ENCODE measurements at regions not wholly inside any gene's neighbourhood (a gene's known extent, or its start where the extent isn't known, plus 50 kb on each side); places are given as distances from the start of the nearest gene placed in this dataset.

DNA sequence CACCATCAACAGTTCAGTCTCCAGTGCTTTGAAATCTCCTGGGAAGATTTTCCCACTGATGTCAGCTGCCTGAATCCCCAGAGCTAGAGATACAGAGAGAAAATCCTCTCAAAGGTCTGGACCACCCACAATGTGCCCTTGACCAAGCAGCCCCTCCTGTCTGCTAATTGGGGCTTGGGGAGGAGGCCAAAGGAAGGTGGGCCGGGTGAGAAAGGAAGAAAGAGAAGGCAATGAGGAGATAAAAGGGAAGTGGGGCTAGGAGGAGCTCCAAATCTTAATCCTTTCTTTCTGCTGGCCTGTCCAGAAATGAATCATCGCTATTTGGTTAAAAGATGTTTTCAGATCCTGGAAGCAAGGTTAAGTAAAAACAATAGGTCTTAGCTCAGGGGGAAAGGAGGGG lies 322.9 kb downstream of the BCL11B start:
- H3K4me3 ChIP-seq (ENCODE audit: low read length in 3 of 3) = no peak overlapping the region
- no peak overlapping the region for H3K27ac ChIP-seq (ENCODE audit: low read depth, low read length)
- peaks cover 0 to 2% (median 0%) of the 10 kb centered on the region in 3 donors for H3K9me3 ChIP-seq (ENCODE audit: control insufficient read depth in 3 of 3, low read length in 3 of 3)
- peaks cover 0 to 11% (median 0%) of the 10 kb centered on the region in 3 donors for H3K27me3 ChIP-seq (ENCODE audit: control insufficient read depth in 3 of 3, insufficient read depth in 3 of 3, low read length in 3 of 3)
- H3K36me3 ChIP-seq (ENCODE audit: control insufficient read depth in 3 of 3, insufficient read depth in 3 of 3, low read length in 3 of 3) = no peaks in the 10 kb centered on the region
- peaks cover 5 to 13% (median 5%) of the 10 kb centered on the region in 3 donors for H3K4me1 ChIP-seq (ENCODE audit: control insufficient read depth in 3 of 3, insufficient read depth in 3 of 3, low read length in 3 of 3)
- no peak overlapping the region for H3K9ac ChIP-seq (ENCODE audit: low read depth in 1 of 3, low read length in 3 of 3)

GRCh38 chr14:98949481-98950135 lies 322.4 kb downstream of the BCL11B start:
- peaks cover 0 to 11% (median 0%) of the 10 kb centered on the region in 3 donors for H3K27me3 ChIP-seq (ENCODE audit: control insufficient read depth in 3 of 3, insufficient read depth in 3 of 3, low read length in 3 of 3)
- H3K36me3 ChIP-seq (ENCODE audit: control insufficient read depth in 3 of 3, insufficient read depth in 3 of 3, low read length in 3 of 3) = no peaks in the 10 kb centered on the region
- H3K9ac ChIP-seq (ENCODE audit: low read depth in 1 of 3, low read length in 3 of 3) = no peak overlapping the region
- H3K4me3 ChIP-seq (ENCODE audit: low read length in 3 of 3) = no peak overlapping the region
- no peak overlapping the region for H3K27ac ChIP-seq (ENCODE audit: low read depth, low read length)
- peaks cover 5 to 13% (median 5%) of the 10 kb centered on the region in 3 donors for H3K4me1 ChIP-seq (ENCODE audit: control insufficient read depth in 3 of 3, insufficient read depth in 3 of 3, low read length in 3 of 3)
- H3K9me3 ChIP-seq (ENCODE audit: control insufficient read depth in 3 of 3, low read length in 3 of 3) = peaks cover 0 to 2% (median 0%) of the 10 kb centered on the region in 3 donors

GRCh38 chr14:98950353-98950895 lies 321.6 kb downstream of the BCL11B start:
- Histone ChIP-seq H3K9ac (ENCODE audit: low read depth in 1 of 3, low read length in 3 of 3) (no peak overlapping the region), H3K36me3 (ENCODE audit: control insufficient read depth in 3 of 3, insufficient read depth in 3 of 3, low read length in 3 of 3) (no peaks in the 10 kb centered on the region), H3K4me1 (ENCODE audit: control insufficient read depth in 3 of 3, insufficient read depth in 3 of 3, low read length in 3 of 3) (peaks cover 5 to 13% (median 5%) of the 10 kb centered on the region in 3 donors), H3K27ac (ENCODE audit: low read depth, low read length) (no peak overlapping the region), H3K27me3 (ENCODE audit: control insufficient read depth in 3 of 3, insufficient read depth in 3 of 3, low read length in 3 of 3) (peaks cover 0 to 11% (median 0%) of the 10 kb centered on the region in 3 donors), H3K9me3 (ENCODE audit: control insufficient read depth in 3 of 3, low read length in 3 of 3) (peaks cover 0 to 2% (median 0%) of the 10 kb centered on the region in 3 donors), H3K4me3 (ENCODE audit: low read length in 3 of 3) (no peak overlapping the region)

GRCh38 chr14:98951031-98951430 lies 321.0 kb downstream of the BCL11B start:
- no peak overlapping the region for H3K27ac ChIP-seq (ENCODE audit: low read depth, low read length)
- no peak overlapping the region for H3K9ac ChIP-seq (ENCODE audit: low read depth in 1 of 3, low read length in 3 of 3)
- H3K27me3 ChIP-seq (ENCODE audit: control insufficient read depth in 3 of 3, insufficient read depth in 3 of 3, low read length in 3 of 3) = peaks cover 0 to 11% (median 0%) of the 10 kb centered on the region in 3 donors
- no peak overlapping the region for H3K4me3 ChIP-seq (ENCODE audit: low read length in 3 of 3)
- no peaks in the 10 kb centered on the region for H3K36me3 ChIP-seq (ENCODE audit: control insufficient read depth in 3 of 3, insufficient read depth in 3 of 3, low read length in 3 of 3)
- peaks cover 5 to 13% (median 5%) of the 10 kb centered on the region in 3 donors for H3K4me1 ChIP-seq (ENCODE audit: control insufficient read depth in 3 of 3, insufficient read depth in 3 of 3, low read length in 3 of 3)
- H3K9me3 ChIP-seq (ENCODE audit: control insufficient read depth in 3 of 3, low read length in 3 of 3) = peaks cover 0 to 2% (median 0%) of the 10 kb centered on the region in 3 donors

DNA sequence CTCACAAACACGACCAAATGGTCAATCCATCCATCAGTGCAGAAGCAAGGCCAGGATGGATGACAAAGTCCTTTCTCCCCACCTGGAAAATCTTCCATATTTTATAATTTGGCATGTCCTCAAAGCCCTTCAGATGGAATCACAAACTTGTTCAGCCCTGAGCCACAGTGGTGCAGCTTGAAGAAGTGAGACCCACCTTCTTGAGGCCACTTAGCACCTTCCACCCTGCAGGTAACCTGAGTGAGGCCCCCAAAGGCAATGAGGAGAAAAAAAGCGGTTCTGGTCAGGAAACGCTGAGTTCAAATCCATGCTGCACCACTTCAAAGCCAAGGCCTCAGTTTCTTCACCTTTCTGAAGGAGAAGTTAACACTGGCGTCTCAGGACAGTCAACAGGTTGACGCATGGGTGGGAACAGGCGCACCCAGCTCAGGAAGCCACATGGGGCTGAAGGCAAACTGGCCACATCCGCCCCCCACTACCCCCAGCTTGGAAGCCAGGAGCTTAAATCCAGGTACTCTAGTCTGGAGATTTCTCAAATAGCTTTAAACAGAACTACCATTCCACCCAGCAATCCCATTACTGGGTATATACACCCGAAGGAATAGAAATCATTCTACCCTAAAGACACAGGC lies 320.4 kb downstream of the BCL11B start:
- H3K9ac ChIP-seq (ENCODE audit: low read depth in 1 of 3, low read length in 3 of 3) = no peak overlapping the region
- H3K27me3 ChIP-seq (ENCODE audit: control insufficient read depth in 3 of 3, insufficient read depth in 3 of 3, low read length in 3 of 3) = peaks cover 0 to 11% (median 0%) of the 10 kb centered on the region in 3 donors

GRCh38 chr14:98952593-98953350 lies 319.2 kb downstream of the BCL11B start:
- Histone ChIP-seq H3K27ac (ENCODE audit: low read depth, low read length) (no peak overlapping the region), H3K4me3 (ENCODE audit: low read length in 3 of 3) (no peak overlapping the region), H3K9me3 (ENCODE audit: control insufficient read depth in 3 of 3, low read length in 3 of 3) (peaks cover 0 to 2% (median 0%) of the 10 kb centered on the region in 3 donors), H3K9ac (ENCODE audit: low read depth in 1 of 3, low read length in 3 of 3) (no peak overlapping the region), H3K27me3 (ENCODE audit: control insufficient read depth in 3 of 3, insufficient read depth in 3 of 3, low read length in 3 of 3) (peaks cover 0 to 8% (median 0%) of the 10 kb centered on the region in 3 donors), H3K36me3 (ENCODE audit: control insufficient read depth in 3 of 3, insufficient read depth in 3 of 3, low read length in 3 of 3) (no peaks in the 10 kb centered on the region), H3K4me1 (ENCODE audit: control insufficient read depth in 3 of 3, insufficient read depth in 3 of 3, low read length in 3 of 3) (peaks cover 3 to 8% (median 6%) of the 10 kb centered on the region in 3 donors)

More for the DNA sequence above, 320.4 kb downstream of the BCL11B start:
- Histone ChIP-seq H3K4me3 (ENCODE audit: low read length in 3 of 3) (no peak overlapping the region), H3K27ac (ENCODE audit: low read depth, low read length) (no peak overlapping the region), H3K9me3 (ENCODE audit: control insufficient read depth in 3 of 3, low read length in 3 of 3) (peaks cover 0 to 2% (median 0%) of the 10 kb centered on the region in 3 donors), H3K36me3 (ENCODE audit: control insufficient read depth in 3 of 3, insufficient read depth in 3 of 3, low read length in 3 of 3) (no peaks in the 10 kb centered on the region), H3K4me1 (ENCODE audit: control insufficient read depth in 3 of 3, insufficient read depth in 3 of 3, low read length in 3 of 3) (peaks cover 3 to 11% (median 5%) of the 10 kb centered on the region in 3 donors)

GRCh38 chr14:98953551-98954348 lies 318.2 kb downstream of the BCL11B start:
- peak overlapping the region in 2 of 3 donors; percentile 45 to 46 for H3K4me3 ChIP-seq (ENCODE audit: low read length in 3 of 3)

GRCh38 chr14:98954349-98955000 lies 317.5 kb downstream of the BCL11B start:
- H3K9ac ChIP-seq (ENCODE audit: low read depth in 1 of 3, low read length in 3 of 3) = no peak overlapping the region
- no peak overlapping the region for H3K4me3 ChIP-seq (ENCODE audit: low read length in 3 of 3)
- H3K36me3 ChIP-seq (ENCODE audit: control insufficient read depth in 3 of 3, insufficient read depth in 3 of 3, low read length in 3 of 3) = no peaks in the 10 kb centered on the region
- H3K4me1 ChIP-seq (ENCODE audit: control insufficient read depth in 3 of 3, insufficient read depth in 3 of 3, low read length in 3 of 3) = peaks cover 3 to 10% (median 6%) of the 10 kb centered on the region in 3 donors
- H3K9me3 ChIP-seq (ENCODE audit: control insufficient read depth in 3 of 3, low read length in 3 of 3) = peaks cover 0 to 2% (median 0%) of the 10 kb centered on the region in 3 donors
- H3K27me3 ChIP-seq (ENCODE audit: control insufficient read depth in 3 of 3, insufficient read depth in 3 of 3, low read length in 3 of 3) = peaks cover 0 to 4% (median 3%) of the 10 kb centered on the region in 3 donors
- no peak overlapping the region for H3K27ac ChIP-seq (ENCODE audit: low read depth, low read length)

More at GRCh38 chr14:98953551-98954348, 318.2 kb downstream of the BCL11B start:
- Histone ChIP-seq H3K36me3 (ENCODE audit: control insufficient read depth in 3 of 3, insufficient read depth in 3 of 3, low read length in 3 of 3) (no peaks in the 10 kb centered on the region), H3K9ac (ENCODE audit: low read depth in 1 of 3, low read length in 3 of 3) (peak overlapping the region in 1 of 3 donors; percentile 48), H3K27ac (ENCODE audit: low read depth, low read length) (no peak overlapping the region), H3K27me3 (ENCODE audit: control insufficient read depth in 3 of 3, insufficient read depth in 3 of 3, low read length in 3 of 3) (peaks cover 0 to 4% (median 3%) of the 10 kb centered on the region in 3 donors), H3K9me3 (ENCODE audit: control insufficient read depth in 3 of 3, low read length in 3 of 3) (peaks cover 0 to 2% (median 0%) of the 10 kb centered on the region in 3 donors), H3K4me1 (ENCODE audit: control insufficient read depth in 3 of 3, insufficient read depth in 3 of 3, low read length in 3 of 3) (peaks cover 3 to 10% (median 6%) of the 10 kb centered on the region in 3 donors)

Data from skeletal muscle tissue (tissue), 3 donors.